Activated naive CD4-positive, alpha-beta T cell treated with anti-CD3 and anti-CD28 coated beads, Interleukin-2, amount 10 ng/mL, durations not matched to agents 7 days and 5 days (primary cell): ENCODE measurements at regions not wholly inside any gene's neighbourhood (a gene's known extent, or its start where the extent isn't known, plus 50 kb on each side); places are given as distances from the start of the nearest gene placed in this dataset.

ENCODE experiments used
- CTCF ChIA-PET: fragments of 350-600 bp; sonication (Branson Sonifier 250); formaldehyde crosslinking; loops from one replicate; lab custom pipeline; 2021; ENCODE audit warnings: antibody characterized with exemption; lab: Charles Lee
- DNase-seq: peaks from one replicate; pipeline ENCODE4 v3.0.0-alpha.2; 2020
- H3K27ac Mint-ChIP-seq: one replicate; pipeline ENCODE4 v1.8.0; 2021; ENCODE audit warnings: mild to moderate bottlenecking, moderate library complexity, mixed read lengths
- H3K27me3 Mint-ChIP-seq: one replicate; pipeline ENCODE4 v1.8.0; 2021; ENCODE audit warnings: mild to moderate bottlenecking, mixed read lengths
- H3K36me3 Mint-ChIP-seq: one replicate; pipeline ENCODE4 v1.8.0; 2021; ENCODE audit warnings: mixed read lengths
- H3K4me1 Mint-ChIP-seq: one replicate; pipeline ENCODE4 v1.8.0; 2021; ENCODE audit warnings: mixed read lengths
- H3K4me3 Mint-ChIP-seq: one replicate; pipeline ENCODE4 v1.8.0; 2021; ENCODE audit warnings: mild to moderate bottlenecking, moderate library complexity, mixed read lengths
- H3K9me3 Mint-ChIP-seq: one replicate; pipeline ENCODE4 v1.8.0; 2021; ENCODE audit warnings: mixed read lengths

- Mint-ChIP-seq H3K4me3 (no peak overlapping the region), H3K36me3 (no peaks in the 10 kb centered on the region), H3K4me1 (no peaks in the 10 kb centered on the region), H3K27me3 (no peaks in the 10 kb centered on the region), H3K27ac (no peak overlapping the region), H3K9me3 (no peaks in the 10 kb centered on the region)
- CTCF ChIA-PET = no interaction called here
- no peak for DNase-seq
These were observed 513.7 kb downstream of the PLA2G4A start for GRCh38 chr1:187342495-187342894.

- Mint-ChIP-seq H3K4me1 (no peaks in the 10 kb centered on the region), H3K36me3 (no peaks in the 10 kb centered on the region), H3K9me3 (no peaks in the 10 kb centered on the region), H3K27me3 (no peaks in the 10 kb centered on the region), H3K27ac (no peak overlapping the region), H3K4me3 (no peak overlapping the region)
- CTCF ChIA-PET = no interaction called here
- DNase-seq = no peak
These were observed 545.3 kb downstream of the PLA2G4A start for GRCh38 chr1:187374082-187374481.

- Mint-ChIP-seq H3K27ac (no peak overlapping the region), H3K4me3 (no peak overlapping the region), H3K36me3 (no peaks in the 10 kb centered on the region), H3K4me1 (no peaks in the 10 kb centered on the region), H3K9me3 (peaks cover under 1% of the 10 kb centered on the region), H3K27me3 (no peaks in the 10 kb centered on the region)
- CTCF ChIA-PET = no interaction called here
- no peak for DNase-seq
These were observed 546.0 kb downstream of the PLA2G4A start for GRCh38 chr1:187374742-187375141.

- no peak overlapping the region for H3K27ac Mint-ChIP-seq
- H3K36me3 Mint-ChIP-seq = no peaks in the 10 kb centered on the region
- peaks cover 2% of the 10 kb centered on the region for H3K9me3 Mint-ChIP-seq
- H3K4me3 Mint-ChIP-seq = no peak overlapping the region
- H3K27me3 Mint-ChIP-seq = no peaks in the 10 kb centered on the region
- CTCF ChIA-PET = no interaction called here
- DNase-seq = no peak
- no peaks in the 10 kb centered on the region for H3K4me1 Mint-ChIP-seq
These were observed 554.6 kb downstream of the PLA2G4A start for GRCh38 chr1:187383366-187383765.

GRCh38 chr1:187384504-187384903 is 555.8 kb downstream of the PLA2G4A start:
- H3K4me1 Mint-ChIP-seq = no peaks in the 10 kb centered on the region
- no peak overlapping the region for H3K27ac Mint-ChIP-seq
- peaks cover 2% of the 10 kb centered on the region for H3K9me3 Mint-ChIP-seq
- H3K4me3 Mint-ChIP-seq = no peak overlapping the region
- DNase-seq = no peak
- no peaks in the 10 kb centered on the region for H3K36me3 Mint-ChIP-seq
- H3K27me3 Mint-ChIP-seq = no peaks in the 10 kb centered on the region
- CTCF ChIA-PET = no interaction called here

GRCh38 chr1:187390215-187390818 is 561.6 kb downstream of the PLA2G4A start:
- CTCF ChIA-PET = no interaction called here
- no peak for DNase-seq
- H3K9me3 Mint-ChIP-seq = no peaks in the 10 kb centered on the region
- H3K27ac Mint-ChIP-seq = no peak overlapping the region
- H3K36me3 Mint-ChIP-seq = no peaks in the 10 kb centered on the region
- H3K4me1 Mint-ChIP-seq = no peaks in the 10 kb centered on the region
- H3K27me3 Mint-ChIP-seq = no peaks in the 10 kb centered on the region
- no peak overlapping the region for H3K4me3 Mint-ChIP-seq

- Mint-ChIP-seq H3K27me3 (no peaks in the 10 kb centered on the region), H3K9me3 (peaks cover 6% of the 10 kb centered on the region), H3K27ac (no peak overlapping the region), H3K4me3 (no peak overlapping the region), H3K36me3 (no peaks in the 10 kb centered on the region), H3K4me1 (no peaks in the 10 kb centered on the region)
- DNase-seq = no peak
- CTCF ChIA-PET = no interaction called here
These were observed 567.5 kb downstream of the PLA2G4A start for GRCh38 chr1:187396226-187396625.

- Mint-ChIP-seq H3K27ac (no peak overlapping the region), H3K9me3 (peaks cover 6% of the 10 kb centered on the region), H3K4me1 (no peaks in the 10 kb centered on the region), H3K27me3 (no peaks in the 10 kb centered on the region), H3K36me3 (no peaks in the 10 kb centered on the region), H3K4me3 (no peak overlapping the region)
- no peak for DNase-seq
- CTCF ChIA-PET = no interaction called here
These were observed 568.4 kb downstream of the PLA2G4A start for GRCh38 chr1:187396929-187397796.

- H3K4me3 Mint-ChIP-seq = no peak overlapping the region
- no peaks in the 10 kb centered on the region for H3K27me3 Mint-ChIP-seq
- no peaks in the 10 kb centered on the region for H3K9me3 Mint-ChIP-seq
- H3K27ac Mint-ChIP-seq = no peak overlapping the region
- H3K36me3 Mint-ChIP-seq = no peaks in the 10 kb centered on the region
- CTCF ChIA-PET = no interaction called here
- DNase-seq = no peak
- H3K4me1 Mint-ChIP-seq = no peaks in the 10 kb centered on the region
These were observed 579.7 kb downstream of the PLA2G4A start for GRCh38 chr1:187408212-187409004.

- H3K27ac Mint-ChIP-seq = no peak overlapping the region
- no peaks in the 10 kb centered on the region for H3K27me3 Mint-ChIP-seq
- H3K36me3 Mint-ChIP-seq = no peaks in the 10 kb centered on the region
- H3K9me3 Mint-ChIP-seq = no peaks in the 10 kb centered on the region
- no peak for DNase-seq
- H3K4me3 Mint-ChIP-seq = no peak overlapping the region
- H3K4me1 Mint-ChIP-seq = no peaks in the 10 kb centered on the region
- CTCF ChIA-PET = no interaction called here
These were observed 580.6 kb downstream of the PLA2G4A start for GRCh38 chr1:187409341-187409740.

- no peaks in the 10 kb centered on the region for H3K36me3 Mint-ChIP-seq
- CTCF ChIA-PET = no interaction called here
- no peaks in the 10 kb centered on the region for H3K9me3 Mint-ChIP-seq
- H3K4me3 Mint-ChIP-seq = no peak overlapping the region
- no peaks in the 10 kb centered on the region for H3K4me1 Mint-ChIP-seq
- DNase-seq = no peak
- H3K27ac Mint-ChIP-seq = no peak overlapping the region
- H3K27me3 Mint-ChIP-seq = no peaks in the 10 kb centered on the region
These were observed 582.4 kb downstream of the PLA2G4A start for GRCh38 chr1:187411118-187411517.

- no peaks in the 10 kb centered on the region for H3K36me3 Mint-ChIP-seq
- no peaks in the 10 kb centered on the region for H3K4me1 Mint-ChIP-seq
- H3K4me3 Mint-ChIP-seq = no peak overlapping the region
- DNase-seq = no peak
- CTCF ChIA-PET = no interaction called here
- no peak overlapping the region for H3K27ac Mint-ChIP-seq
- no peaks in the 10 kb centered on the region for H3K9me3 Mint-ChIP-seq
- no peaks in the 10 kb centered on the region for H3K27me3 Mint-ChIP-seq
These were observed 584.8 kb downstream of the PLA2G4A start for GRCh38 chr1:187413405-187414169.

- no peaks in the 10 kb centered on the region for H3K36me3 Mint-ChIP-seq
- no peaks in the 10 kb centered on the region for H3K9me3 Mint-ChIP-seq
- H3K27me3 Mint-ChIP-seq = no peaks in the 10 kb centered on the region
- DNase-seq = no peak
- no peaks in the 10 kb centered on the region for H3K4me1 Mint-ChIP-seq
- CTCF ChIA-PET = no interaction called here
- no peak overlapping the region for H3K27ac Mint-ChIP-seq
- no peak overlapping the region for H3K4me3 Mint-ChIP-seq
These were observed 586.3 kb downstream of the PLA2G4A start for GRCh38 chr1:187415065-187415464.

- no peaks in the 10 kb centered on the region for H3K36me3 Mint-ChIP-seq
- no peak for DNase-seq
- CTCF ChIA-PET = no interaction called here
- H3K4me3 Mint-ChIP-seq = no peak overlapping the region
- no peaks in the 10 kb centered on the region for H3K27me3 Mint-ChIP-seq
- H3K27ac Mint-ChIP-seq = no peak overlapping the region
- H3K4me1 Mint-ChIP-seq = no peaks in the 10 kb centered on the region
- H3K9me3 Mint-ChIP-seq = no peaks in the 10 kb centered on the region
These were observed 588.8 kb downstream of the PLA2G4A start for GRCh38 chr1:187417520-187417919.
